Activated B cell treated with CpG ODN at 0.5 μM for 24 hours (primary cell): ENCODE measurements at regions not wholly inside any gene's neighbourhood (a gene's known extent, or its start where the extent isn't known, plus 50 kb on each side); places are given as distances from the start of the nearest gene placed in this dataset.

Experiments
- ATAC-seq: fragments of 200-7000 bp; cut with Tn5 transposase; one replicate; pipeline ENCODE4 v1.10.0; 2021; ENCODE audit warnings: low read depth, mild to moderate bottlenecking, moderate library complexity
- CTCF ChIA-PET: fragments of 350-600 bp; sonication (Branson Sonifier 250); formaldehyde crosslinking; loops from one replicate; lab custom pipeline; 2021; ENCODE audit warnings: antibody characterized with exemption; lab: Charles Lee
- POLR2A ChIA-PET: fragments of 350-600 bp; sonication (Branson Sonifier 250); formaldehyde crosslinking; loops from one replicate; lab custom pipeline; 2021; ENCODE audit warnings: antibody characterized with exemption; lab: Charles Lee
- DNase-seq: peaks from one replicate; pipeline ENCODE4 v3.0.0; 2022
- H3K27ac Mint-ChIP-seq: one replicate; pipeline ENCODE4 v1.8.0; 2020; ENCODE audit warnings: mixed read lengths
- H3K27me3 Mint-ChIP-seq: one replicate; pipeline ENCODE4 v1.8.0; 2021; ENCODE audit warnings: mixed read lengths
- H3K36me3 Mint-ChIP-seq: one replicate; pipeline ENCODE4 v1.8.0; 2021; ENCODE audit warnings: low read depth, mixed read lengths
- H3K4me1 Mint-ChIP-seq: one replicate; pipeline ENCODE4 v1.8.0; 2021; ENCODE audit warnings: mixed read lengths
- H3K4me3 Mint-ChIP-seq: one replicate; pipeline ENCODE4 v1.8.0; 2020; ENCODE audit warnings: mild to moderate bottlenecking, mixed read lengths
- H3K9me3 Mint-ChIP-seq: one replicate; pipeline ENCODE4 v1.8.0; 2020; ENCODE audit warnings: mixed read lengths
- CTCF ChIP-seq: fragments of 200-600 bp; IDR thresholded peaks from one replicate; pipeline ENCODE4 v1.8.0; 2022; ENCODE audit warnings: antibody characterized with exemption, mild to moderate bottlenecking
- intact Hi-C: fragments of 100-400 bp; cut with micrococcal nuclease; formaldehyde crosslinking; loops from one replicate; pipeline ENCODE4 v1.15.1; 2024

- ChIA-PET POLR2A (interaction anchor here (0.7 kb wide), 1 partner anchor 67 kb away, joined by 4 read pairs; no protein-coding TSS in a partner anchor), CTCF (no interaction called here)
- ATAC-seq = no peak
- DNase-seq = no peak
- peaks cover 51% of the 10 kb centered on the region for H3K36me3 Mint-ChIP-seq
- peak overlapping the region; percentile 50 for H3K27ac Mint-ChIP-seq
- H3K4me3 Mint-ChIP-seq = no peak overlapping the region
- no peaks in the 10 kb centered on the region for H3K9me3 Mint-ChIP-seq
- no peak for TF ChIP-seq CTCF
- H3K4me1 Mint-ChIP-seq = peaks cover 91% of the 10 kb centered on the region
- no peaks in the 10 kb centered on the region for H3K27me3 Mint-ChIP-seq
- intact Hi-C loops = no loop called here
Observed at GRCh38 chr9:110077925-110078324, 130.0 kb downstream of the C9orf152 start.

- TF ChIP-seq CTCF = no peak
- DNase-seq (no peak), ATAC-seq (no peak)
- H3K4me3 Mint-ChIP-seq = no peak overlapping the region
- H3K9me3 Mint-ChIP-seq = no peaks in the 10 kb centered on the region
- POLR2A ChIA-PET = no interaction called here
- CTCF ChIA-PET = no interaction called here
- H3K4me1 Mint-ChIP-seq = peaks cover 91% of the 10 kb centered on the region
- H3K36me3 Mint-ChIP-seq = peaks cover 54% of the 10 kb centered on the region
- intact Hi-C loops = loop anchor here (1.0 kb wide), 1 partner anchor 21 kb away; no protein-coding TSS in a partner anchor
- H3K27ac Mint-ChIP-seq = no peak overlapping the region
- H3K27me3 Mint-ChIP-seq = no peaks in the 10 kb centered on the region
Observed at GRCh38 chr9:110078604-110079003, 129.4 kb downstream of the C9orf152 start.

GRCh38 chr9:110081395-110081794 is 126.6 kb downstream of the C9orf152 start:
- peak overlapping the region; percentile 66 for H3K27ac Mint-ChIP-seq
- intact Hi-C loops = loop anchor here (2.0 kb wide), 1 partner anchor 13 kb away; no protein-coding TSS in a partner anchor
- DNase-seq (no peak), ATAC-seq (no peak)
- no peaks in the 10 kb centered on the region for H3K9me3 Mint-ChIP-seq
- POLR2A ChIA-PET = no interaction called here
- TF ChIP-seq CTCF = no peak
- CTCF ChIA-PET = no interaction called here
- H3K27me3 Mint-ChIP-seq = no peaks in the 10 kb centered on the region
- peaks cover 91% of the 10 kb centered on the region for H3K4me1 Mint-ChIP-seq
- peaks cover 62% of the 10 kb centered on the region for H3K36me3 Mint-ChIP-seq
- H3K4me3 Mint-ChIP-seq = peak overlapping the region; percentile 52

GRCh38 chr9:110083866-110084265 is 124.1 kb downstream of the C9orf152 start:
- no peak for ATAC-seq
- intact Hi-C loops = no loop called here
- H3K4me1 Mint-ChIP-seq = peaks cover 91% of the 10 kb centered on the region
- TF ChIP-seq CTCF = no peak
- POLR2A ChIA-PET = interaction anchor here (1.0 kb wide), 1 partner anchor 15 kb away, joined by 4 read pairs; no protein-coding TSS in a partner anchor
- H3K27me3 Mint-ChIP-seq = no peaks in the 10 kb centered on the region
- H3K9me3 Mint-ChIP-seq = no peaks in the 10 kb centered on the region
- no peak overlapping the region for H3K4me3 Mint-ChIP-seq
- H3K36me3 Mint-ChIP-seq = peaks cover 69% of the 10 kb centered on the region
- DNase-seq = no peak
- peak overlapping the region; percentile 69 for H3K27ac Mint-ChIP-seq
- CTCF ChIA-PET = interaction anchor here (0.7 kb wide), 1 partner anchor 181 kb away, joined by 3 read pairs; no protein-coding TSS in a partner anchor

GRCh38 chr9:110086537-110086936 is 121.4 kb downstream of the C9orf152 start:
- intact Hi-C loops = loop anchor here (2.0 kb wide), 1 partner anchor 16 kb away; no protein-coding TSS in a partner anchor
- no peak for TF ChIP-seq CTCF
- POLR2A ChIA-PET = no interaction called here
- ATAC-seq (no peak), DNase-seq (no peak)
- no peak overlapping the region for H3K4me3 Mint-ChIP-seq
- no peaks in the 10 kb centered on the region for H3K27me3 Mint-ChIP-seq
- CTCF ChIA-PET = no interaction called here
- peaks cover 90% of the 10 kb centered on the region for H3K4me1 Mint-ChIP-seq
- H3K9me3 Mint-ChIP-seq = no peaks in the 10 kb centered on the region
- H3K27ac Mint-ChIP-seq = peak overlapping the region; percentile 33
- peaks cover 68% of the 10 kb centered on the region for H3K36me3 Mint-ChIP-seq
